Cardiac muscle cell (in vitro differentiated cells and primary cell): ENCODE measurements at regions not wholly inside any gene's neighbourhood (a gene's known extent, or its start where the extent isn't known, plus 50 kb on each side); places are given as distances from the start of the nearest gene placed in this dataset.
"Not testable (repeated sequence)": the region's sequence is repeated elsewhere in the genome, so short reads cannot be mapped to it uniquely, and the experiment has no call there.

Source experiments
- DNase-seq, 2 donors: peaks; one replicate each; pipeline versions ENCODE4 v3.0.0 to v3.0.0-alpha.2; 2010 to 2017; ENCODE audit warnings: low read depth in 1 of 2, low spot score in 1 of 2
- H3K27ac ChIP-seq: fragments of 200-600 bp; sonication (generic); 2 replicates; pipeline ENCODE4 v1.5.1; 2016
- H3K27me3 ChIP-seq: fragments of 200-600 bp; sonication (generic); 2 replicates; pipeline ENCODE4 v1.6.0; 2016; ENCODE audit warnings: control low read depth
- H3K36me3 ChIP-seq: fragments of 200-600 bp; sonication (generic); 2 replicates; pipeline ENCODE4 v1.5.1; 2016; ENCODE audit warnings: control low read depth
- H3K4me1 ChIP-seq: fragments of 200-600 bp; sonication (generic); 2 replicates; pipeline ENCODE4 v1.8.1; 2017; ENCODE audit warnings: low read depth, mild to moderate bottlenecking, mixed run types
- H3K4me3 ChIP-seq: fragments of 200-600 bp; sonication (generic); 2 replicates; pipeline ENCODE4 v1.5.1; 2016; ENCODE audit warnings: mild to moderate bottlenecking
- H3K9me3 ChIP-seq: fragments of 200-600 bp; sonication (generic); 2 replicates; pipeline ENCODE4 v1.5.1; 2017; ENCODE audit warnings: low read depth, mild to moderate bottlenecking, control low read depth
- TF ChIP-seq, protein P1 (sequence below): IDR thresholded peaks from 2 replicates; pipeline ENCODE4 v1.5.1; 2012; ENCODE audit warnings: low read depth, mild to moderate bottlenecking, low read length

DNA sequence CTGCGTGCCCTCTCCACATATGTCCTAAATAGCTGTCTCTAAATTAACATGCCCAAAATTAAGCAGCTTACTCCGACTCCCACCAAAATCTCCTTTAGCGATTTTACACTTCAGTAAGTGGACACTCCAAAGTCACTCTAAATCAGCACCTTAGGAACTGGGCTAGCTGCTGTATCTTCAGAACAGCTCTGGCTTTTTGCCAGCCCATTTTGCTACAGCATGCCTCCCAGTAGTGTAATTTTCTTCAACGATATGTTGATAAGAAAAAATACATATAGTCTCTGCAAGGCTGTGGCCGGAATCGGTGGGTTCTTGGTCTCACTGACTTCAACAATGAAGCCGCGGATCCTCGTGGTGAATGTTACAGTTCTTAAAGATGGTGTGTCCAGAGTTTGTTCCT, 291.8 kb upstream of the RGPD4 start:
- TF ChIP-seq, protein P1, sequence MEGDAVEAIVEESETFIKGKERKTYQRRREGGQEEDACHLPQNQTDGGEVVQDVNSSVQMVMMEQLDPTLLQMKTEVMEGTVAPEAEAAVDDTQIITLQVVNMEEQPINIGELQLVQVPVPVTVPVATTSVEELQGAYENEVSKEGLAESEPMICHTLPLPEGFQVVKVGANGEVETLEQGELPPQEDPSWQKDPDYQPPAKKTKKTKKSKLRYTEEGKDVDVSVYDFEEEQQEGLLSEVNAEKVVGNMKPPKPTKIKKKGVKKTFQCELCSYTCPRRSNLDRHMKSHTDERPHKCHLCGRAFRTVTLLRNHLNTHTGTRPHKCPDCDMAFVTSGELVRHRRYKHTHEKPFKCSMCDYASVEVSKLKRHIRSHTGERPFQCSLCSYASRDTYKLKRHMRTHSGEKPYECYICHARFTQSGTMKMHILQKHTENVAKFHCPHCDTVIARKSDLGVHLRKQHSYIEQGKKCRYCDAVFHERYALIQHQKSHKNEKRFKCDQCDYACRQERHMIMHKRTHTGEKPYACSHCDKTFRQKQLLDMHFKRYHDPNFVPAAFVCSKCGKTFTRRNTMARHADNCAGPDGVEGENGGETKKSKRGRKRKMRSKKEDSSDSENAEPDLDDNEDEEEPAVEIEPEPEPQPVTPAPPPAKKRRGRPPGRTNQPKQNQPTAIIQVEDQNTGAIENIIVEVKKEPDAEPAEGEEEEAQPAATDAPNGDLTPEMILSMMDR: no peak
- no peaks in the 10 kb centered on the region for H3K27me3 ChIP-seq
- H3K9me3 ChIP-seq: no peaks in the 10 kb centered on the region
- no peak for DNase-seq
- H3K36me3 ChIP-seq: no peaks in the 10 kb centered on the region
- H3K4me3 ChIP-seq: no peak overlapping the region
- H3K4me1 ChIP-seq: no peaks in the 10 kb centered on the region
- no peak overlapping the region for H3K27ac ChIP-seq

DNA sequence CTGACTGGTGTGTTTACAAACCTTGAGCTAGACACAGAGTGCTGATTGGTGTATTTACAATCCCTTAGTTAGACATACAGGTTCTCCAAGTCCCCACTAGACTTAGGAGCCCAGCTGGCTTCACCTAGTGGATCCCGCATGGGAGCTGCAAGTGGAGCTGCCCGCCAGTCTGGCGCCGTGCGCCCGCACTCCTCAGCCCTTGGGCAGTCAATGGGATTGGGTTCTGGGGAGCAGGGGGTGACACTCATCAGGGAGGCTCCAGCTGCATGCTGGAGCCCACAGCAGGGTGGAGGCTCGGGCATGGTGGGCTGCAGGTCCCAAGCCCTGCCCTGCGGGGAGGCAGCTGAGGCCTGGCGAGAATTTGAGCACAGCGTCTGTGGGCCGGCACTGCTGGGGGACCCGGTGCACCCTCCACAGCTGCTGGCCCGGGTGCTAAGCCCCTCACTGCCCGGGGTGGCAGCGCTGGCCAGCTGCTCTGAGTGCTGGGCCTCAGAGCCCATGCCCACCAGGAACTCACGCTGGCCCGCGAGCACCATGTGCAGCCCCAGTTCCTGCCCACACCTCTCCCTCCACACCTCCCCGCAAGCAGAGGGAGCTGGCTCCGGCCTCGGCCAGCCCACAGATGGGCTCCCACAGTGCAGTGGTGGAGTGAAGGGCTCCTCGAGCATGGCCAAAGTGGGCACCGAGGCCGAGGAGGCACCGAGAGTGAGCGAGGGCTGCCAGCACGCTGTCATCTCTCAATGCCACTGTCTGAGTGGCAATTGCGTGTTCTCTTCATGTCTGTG, 290.6 kb upstream of the RGPD4 start:
- not testable (repeated sequence) for DNase-seq, H3K4me1 ChIP-seq

DNA sequence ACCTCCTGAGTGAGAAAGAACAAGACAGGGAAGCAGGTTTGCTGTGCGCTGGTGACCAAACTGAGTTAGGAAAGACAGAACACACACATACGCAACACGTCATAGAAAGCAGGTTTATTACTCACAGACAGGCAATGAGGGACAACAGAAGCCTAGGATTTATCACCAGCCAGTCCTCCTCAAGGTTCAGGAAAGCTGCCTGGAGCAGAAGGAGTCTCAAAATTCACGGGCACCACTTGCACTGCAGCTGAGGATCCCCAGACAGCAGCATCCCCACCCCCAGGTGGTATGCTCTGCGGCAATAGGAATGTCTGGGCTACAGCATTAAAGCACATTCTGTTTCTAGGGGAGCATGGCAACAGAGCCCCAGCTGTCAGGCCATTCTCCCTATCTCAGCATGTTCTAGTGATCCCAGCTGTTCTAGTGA, 284.4 kb upstream of the RGPD4 start:
- peak in 1 of 2 donors; percentile 16 for DNase-seq
- no peak overlapping the region for H3K27ac ChIP-seq
- no peak overlapping the region for H3K4me3 ChIP-seq

More for the DNA sequence above, 290.6 kb upstream of the RGPD4 start:
- not testable (repeated sequence) for H3K27me3 ChIP-seq, H3K27ac ChIP-seq, H3K36me3 ChIP-seq, H3K9me3 ChIP-seq, H3K4me3 ChIP-seq

DNA sequence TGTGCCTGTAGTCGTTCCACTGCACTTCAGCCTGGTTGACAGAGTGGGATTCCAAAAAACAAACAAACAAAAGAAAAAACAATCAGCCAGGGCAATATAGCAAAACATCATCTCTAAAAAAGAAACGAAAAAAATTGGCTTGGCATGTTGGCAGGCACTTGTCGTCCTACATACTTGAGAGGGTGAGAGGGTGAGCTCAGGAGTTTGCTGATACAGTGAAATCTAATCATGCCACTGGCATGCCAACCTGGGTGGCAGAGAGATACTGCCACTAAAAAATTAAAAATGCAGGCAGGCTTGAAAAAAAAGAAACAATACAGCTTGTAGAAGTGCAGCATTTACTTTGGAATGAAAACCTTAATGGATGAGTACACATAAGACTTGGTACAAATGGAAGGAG, 282.9 kb upstream of the RGPD4 start:
- peaks cover 15% of the 10 kb centered on the region for H3K4me1 ChIP-seq
- no peaks in the 10 kb centered on the region for H3K27me3 ChIP-seq
- TF ChIP-seq, protein P1: no peak
- H3K36me3 ChIP-seq: no peaks in the 10 kb centered on the region
- no peak overlapping the region for H3K4me3 ChIP-seq
- H3K27ac ChIP-seq: no peak overlapping the region
- no peak for DNase-seq
- H3K9me3 ChIP-seq: no peaks in the 10 kb centered on the region

More for the DNA sequence above, 284.4 kb upstream of the RGPD4 start:
- TF ChIP-seq, protein P1: no peak
- Histone ChIP-seq H3K36me3 (no peaks in the 10 kb centered on the region), H3K4me1 (peaks cover 13% of the 10 kb centered on the region), H3K27me3 (no peaks in the 10 kb centered on the region), H3K9me3 (no peaks in the 10 kb centered on the region)

DNA sequence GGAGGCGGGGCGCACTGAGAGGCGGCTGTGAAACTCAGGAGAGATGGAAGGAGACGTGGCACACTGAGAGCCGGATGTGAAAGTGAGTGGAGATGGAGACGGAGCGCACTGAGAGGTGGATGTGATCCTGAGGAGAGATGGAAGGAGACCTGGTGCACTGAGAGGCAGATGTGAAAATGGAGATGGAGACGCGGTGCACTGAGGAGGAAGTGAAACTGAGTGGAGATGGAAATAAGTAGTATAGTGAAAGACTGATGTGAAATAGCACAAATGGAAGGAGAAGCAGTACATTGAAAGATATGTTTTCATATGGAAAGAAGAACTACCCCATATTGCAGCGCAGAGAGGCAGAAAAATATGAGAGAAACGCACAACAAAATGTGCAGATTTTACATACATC, 281.6 kb upstream of the RGPD4 start:
- H3K4me1 ChIP-seq: peaks cover 15% of the 10 kb centered on the region
- no peaks in the 10 kb centered on the region for H3K36me3 ChIP-seq
- H3K27ac ChIP-seq: no peak overlapping the region
- H3K4me3 ChIP-seq: no peak overlapping the region
- TF ChIP-seq, protein P1: no peak
- H3K27me3 ChIP-seq: no peaks in the 10 kb centered on the region
- no peaks in the 10 kb centered on the region for H3K9me3 ChIP-seq
- DNase-seq: no peak

DNA sequence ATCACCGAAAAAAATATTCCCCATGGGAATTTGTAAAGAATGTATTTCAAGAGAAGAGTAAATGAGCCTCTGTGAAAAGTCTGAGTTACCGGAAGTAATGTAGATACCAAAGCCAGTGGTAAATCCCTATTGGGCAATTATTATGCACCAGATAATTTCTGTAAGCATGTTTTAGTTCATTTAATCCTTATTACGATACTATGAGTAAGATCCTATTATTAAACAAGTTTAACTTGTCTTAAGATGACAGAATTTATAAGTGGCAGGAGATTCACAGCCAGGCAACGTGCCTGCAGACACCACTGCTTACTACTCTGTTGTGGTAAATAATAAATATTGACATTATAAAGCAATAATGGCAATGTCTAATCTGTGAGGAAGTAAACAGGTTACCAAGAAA, 280.8 kb upstream of the RGPD4 start:
- H3K36me3 ChIP-seq: no peaks in the 10 kb centered on the region
- peaks cover 15% of the 10 kb centered on the region for H3K4me1 ChIP-seq
- TF ChIP-seq, protein P1: no peak
- H3K4me3 ChIP-seq: no peak overlapping the region
- peak in 1 of 2 donors; percentile 40 for DNase-seq
- no peaks in the 10 kb centered on the region for H3K27me3 ChIP-seq
- no peak overlapping the region for H3K27ac ChIP-seq
- H3K9me3 ChIP-seq: no peaks in the 10 kb centered on the region
